PC-3 (cell line): ENCODE measurements at regions not wholly inside any gene's neighbourhood (a gene's known extent, or its start where the extent isn't known, plus 50 kb on each side); places are given as distances from the start of the nearest gene placed in this dataset.
"Not testable (repeated sequence)": the region's sequence is repeated elsewhere in the genome, so short reads cannot be mapped to it uniquely, and the experiment has no call there.

Experiments used
- ATAC-seq: fragments of 200-7000 bp; cut with Tn5 transposase; 2 replicates; pipeline ENCODE4 v1.9.1; 2020; ENCODE audit warnings: mild to moderate bottlenecking, moderate library complexity
- BruUV-seq: library from RNA; stranded (reverse); fragments of 400-500 nt; replicated peaks from 2 replicates; lab custom pipeline; 2021; lab: Mats Ljungman, UMichigan
- CTCF ChIA-PET: fragments of 300-600 bp; sonication (Branson Sonifier 250); formaldehyde crosslinking; loops from one replicate; lab custom pipeline; 2022; ENCODE audit warnings: antibody characterized with exemption; lab: Charles Lee
- POLR2A ChIA-PET: fragments of 300-600 bp; sonication (Branson Sonifier 250); formaldehyde crosslinking; loops from one replicate; lab custom pipeline; 2022; ENCODE audit warnings: antibody characterized with exemption; ENCODE audit not compliant: unreplicated experiment; lab: Charles Lee
- DNase-seq: peaks from one replicate; pipeline ENCODE4 v3.0.0-alpha.2; 2015
- H2AFZ ChIP-seq: fragments of 300-600 bp; sonication (generic); 2 replicates; pipeline ENCODE4 v1.6.0; 2016; ENCODE audit warnings: antibody characterized with exemption, low read length
- H3F3A ChIP-seq: fragments of 300-600 bp; sonication (generic); one replicate; pipeline ENCODE4 v1.6.0; 2017; ENCODE audit warnings: antibody characterized with exemption, low read length, control low read depth, mild to moderate bottlenecking; ENCODE audit not compliant: unreplicated experiment
- H3K27ac ChIP-seq: fragments of 300-600 bp; sonication (generic); 2 replicates; pipeline ENCODE4 v1.5.1; 2016; ENCODE audit warnings: mild to moderate bottlenecking, low read length
- H3K27me3 ChIP-seq: fragments of 300-600 bp; sonication (generic); 2 replicates; pipeline ENCODE4 v1.6.1; 2016; ENCODE audit warnings: low read length, mixed read lengths
- H3K36me3 ChIP-seq: fragments of 300-600 bp; sonication (generic); 2 replicates; pipeline ENCODE4 v1.6.1; 2016; ENCODE audit warnings: low read depth, mixed run types, low read length, mixed read lengths
- H3K4me1 ChIP-seq: fragments of 300-600 bp; sonication (generic); 2 replicates; pipeline ENCODE4 v1.5.1; 2016; ENCODE audit warnings: low read length; ENCODE audit not compliant: insufficient read depth
- H3K4me2 ChIP-seq: fragments of 300-600 bp; sonication (generic); 2 replicates; pipeline ENCODE4 v1.6.0; 2016; ENCODE audit warnings: low read length
- H3K4me3 ChIP-seq: fragments of 300-600 bp; sonication (generic); 2 replicates; pipeline ENCODE4 v1.5.1; 2016; ENCODE audit warnings: mild to moderate bottlenecking, low read length, mixed read lengths
- H3K79me2 ChIP-seq: fragments of 300-600 bp; sonication (generic); 2 replicates; pipeline ENCODE4 v1.6.1; 2017; ENCODE audit warnings: low read length, mixed read lengths
- H3K9ac ChIP-seq: fragments of 300-600 bp; sonication (generic); 2 replicates; pipeline ENCODE4 v1.6.0; 2016; ENCODE audit warnings: mild to moderate bottlenecking, low read length
- H3K9me2 ChIP-seq: fragments of 300-600 bp; sonication (generic); replicated peaks from 2 replicates; pipeline ENCODE4 v1.6.1; 2016; ENCODE audit warnings: mixed run types, low read length, mixed read lengths
- H3K9me3 ChIP-seq: fragments of 300-600 bp; sonication (generic); 2 replicates; pipeline ENCODE4 v1.6.1; 2016; ENCODE audit warnings: low read length, mixed read lengths
- H4K20me1 ChIP-seq: fragments of 300-600 bp; sonication (generic); 2 replicates; pipeline ENCODE4 v1.6.1; 2016; ENCODE audit warnings: low read length, mixed read lengths
- EZH2 ChIP-seq: fragments of 300-600 bp; sonication (generic); IDR thresholded peaks from one replicate; pipeline ENCODE4 v1.6.1; 2017; ENCODE audit warnings: antibody characterized with exemption, mild to moderate bottlenecking, low read length; ENCODE audit not compliant: unreplicated experiment
- EZH2phosphoT487 ChIP-seq: fragments of 300-600 bp; sonication (generic); IDR thresholded peaks from 2 replicates; pipeline ENCODE4 v1.6.1; 2018; ENCODE audit warnings: mild to moderate bottlenecking, antibody characterized with exemption, low read length, borderline replicate concordance
- intact Hi-C: fragments of 100-400 bp; cut with micrococcal nuclease; formaldehyde crosslinking; loops from 2 replicates; pipeline ENCODE4 v1.9.0; 2023
- TF ChIP-seq, protein P1 (sequence below): fragments of 300-600 bp; sonication (generic); conservative IDR thresholded peaks from 2 replicates; pipeline ENCODE4 v1.5.1; 2017; ENCODE audit warnings: antibody characterized with exemption, low read depth, mild to moderate bottlenecking, low read length

DNA sequence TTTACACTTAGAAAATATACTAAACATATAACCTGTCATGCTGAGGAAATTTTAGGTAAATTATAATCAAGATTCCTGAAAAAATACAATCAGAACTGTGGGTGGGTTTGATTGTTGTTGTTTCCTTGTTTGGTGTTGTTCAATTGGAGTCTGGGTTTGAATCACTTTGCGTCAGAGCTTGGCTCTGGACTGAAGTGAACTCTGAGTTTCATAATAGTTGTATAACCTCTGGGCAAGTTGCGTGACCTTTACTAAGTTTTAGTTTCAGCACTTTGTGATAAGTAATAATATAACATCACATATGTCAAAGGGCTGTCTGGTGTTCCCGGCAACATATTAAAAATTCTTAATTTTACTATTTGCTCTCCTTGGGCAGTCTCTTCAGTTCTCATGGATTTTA is 758.1 kb downstream of the RAPGEF2 start:
- H3K27ac ChIP-seq: no peak overlapping the region
- no peaks in the 10 kb centered on the region for H3K4me1 ChIP-seq
- no peaks in the 10 kb centered on the region for H3K27me3 ChIP-seq
- no TSS peak for BruUV-seq
- intact Hi-C loops: no loop called here
- DNase-seq: no peak
- no peaks in the 10 kb centered on the region for H3K9me3 ChIP-seq
- ChIA-PET POLR2A (no interaction called here), CTCF (no interaction called here)
- H2AFZ ChIP-seq: no peak overlapping the region
- no peak for TF ChIP-seq EZH2phosphoT487
- TF ChIP-seq, protein P1, sequence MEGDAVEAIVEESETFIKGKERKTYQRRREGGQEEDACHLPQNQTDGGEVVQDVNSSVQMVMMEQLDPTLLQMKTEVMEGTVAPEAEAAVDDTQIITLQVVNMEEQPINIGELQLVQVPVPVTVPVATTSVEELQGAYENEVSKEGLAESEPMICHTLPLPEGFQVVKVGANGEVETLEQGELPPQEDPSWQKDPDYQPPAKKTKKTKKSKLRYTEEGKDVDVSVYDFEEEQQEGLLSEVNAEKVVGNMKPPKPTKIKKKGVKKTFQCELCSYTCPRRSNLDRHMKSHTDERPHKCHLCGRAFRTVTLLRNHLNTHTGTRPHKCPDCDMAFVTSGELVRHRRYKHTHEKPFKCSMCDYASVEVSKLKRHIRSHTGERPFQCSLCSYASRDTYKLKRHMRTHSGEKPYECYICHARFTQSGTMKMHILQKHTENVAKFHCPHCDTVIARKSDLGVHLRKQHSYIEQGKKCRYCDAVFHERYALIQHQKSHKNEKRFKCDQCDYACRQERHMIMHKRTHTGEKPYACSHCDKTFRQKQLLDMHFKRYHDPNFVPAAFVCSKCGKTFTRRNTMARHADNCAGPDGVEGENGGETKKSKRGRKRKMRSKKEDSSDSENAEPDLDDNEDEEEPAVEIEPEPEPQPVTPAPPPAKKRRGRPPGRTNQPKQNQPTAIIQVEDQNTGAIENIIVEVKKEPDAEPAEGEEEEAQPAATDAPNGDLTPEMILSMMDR: no peak
- TF ChIP-seq EZH2: no peak
- ATAC-seq: no peak
- H3K79me2 ChIP-seq: no peaks in the 10 kb centered on the region
- H3K9ac ChIP-seq: no peak overlapping the region
- H3K9me2 ChIP-seq: no peaks in the 10 kb centered on the region
- H4K20me1 ChIP-seq: no peaks in the 10 kb centered on the region
- no peak overlapping the region for H3K4me3 ChIP-seq
- no peaks in the 10 kb centered on the region for H3K36me3 ChIP-seq
- H3F3A ChIP-seq: no peaks in the 10 kb centered on the region
- no peak overlapping the region for H3K4me2 ChIP-seq

DNA sequence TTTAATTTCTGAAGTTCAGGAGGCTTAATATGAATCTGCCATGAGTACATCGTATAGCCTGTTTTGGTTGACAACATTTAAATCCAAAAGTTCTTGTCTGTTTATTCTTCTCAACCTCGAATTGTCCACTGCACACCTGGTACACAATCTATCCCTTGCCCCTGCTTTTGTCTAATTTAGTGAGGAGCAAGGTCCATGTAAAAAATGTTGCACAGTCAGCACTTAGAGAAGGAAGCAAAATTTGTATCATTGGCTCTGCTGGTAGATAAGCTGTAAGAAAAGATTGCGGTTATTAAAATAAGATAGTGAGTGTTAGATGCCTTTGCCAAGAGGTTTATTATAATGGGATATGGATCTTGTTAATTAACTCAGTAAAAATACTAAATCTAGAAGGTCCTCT is 761.5 kb downstream of the RAPGEF2 start:
- H3K4me1 ChIP-seq: no peaks in the 10 kb centered on the region
- intact Hi-C loops: no loop called here
- no peak for TF ChIP-seq EZH2phosphoT487
- no peak overlapping the region for H3K4me2 ChIP-seq
- POLR2A ChIA-PET: no interaction called here
- no peaks in the 10 kb centered on the region for H3K27me3 ChIP-seq
- no peak overlapping the region for H3K4me3 ChIP-seq
- DNase-seq (no peak), ATAC-seq (no peak)
- CTCF ChIA-PET: no interaction called here
- no peaks in the 10 kb centered on the region for H4K20me1 ChIP-seq
- no peak overlapping the region for H3K27ac ChIP-seq
- BruUV-seq: no TSS peak
- H3K9ac ChIP-seq: no peak overlapping the region
- no peak overlapping the region for H2AFZ ChIP-seq
- no peaks in the 10 kb centered on the region for H3F3A ChIP-seq
- no peaks in the 10 kb centered on the region for H3K9me3 ChIP-seq
- H3K9me2 ChIP-seq: no peaks in the 10 kb centered on the region
- no peaks in the 10 kb centered on the region for H3K36me3 ChIP-seq
- no peaks in the 10 kb centered on the region for H3K79me2 ChIP-seq

DNA sequence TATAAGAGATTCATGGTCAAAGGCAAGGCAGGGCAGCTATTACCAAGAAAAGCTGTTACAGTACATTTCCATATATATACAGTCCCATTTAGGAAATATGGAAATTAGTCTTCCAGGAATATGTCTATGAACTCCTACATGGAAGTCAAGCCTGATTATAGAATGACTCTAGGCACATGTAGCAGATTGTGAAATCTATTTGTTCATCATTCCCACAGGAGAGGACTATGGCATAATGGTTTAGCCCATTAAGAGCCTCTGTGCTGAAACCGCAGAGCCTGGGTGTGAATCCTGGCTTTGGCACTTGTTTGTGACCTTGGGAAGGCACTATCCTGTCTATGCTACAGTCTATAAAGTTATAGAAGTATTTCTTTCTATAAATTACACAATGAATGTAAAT is 764.8 kb downstream of the RAPGEF2 start:
- intact Hi-C loops: no loop called here
- Histone ChIP-seq H3K27me3 (no peaks in the 10 kb centered on the region), H3K4me3 (no peak overlapping the region), H3K27ac (no peak overlapping the region), H3F3A (no peaks in the 10 kb centered on the region), H3K36me3 (no peaks in the 10 kb centered on the region), H2AFZ (no peak overlapping the region), H4K20me1 (no peaks in the 10 kb centered on the region), H3K9ac (no peak overlapping the region), H3K79me2 (no peaks in the 10 kb centered on the region), H3K9me3 (no peaks in the 10 kb centered on the region), H3K4me1 (no peaks in the 10 kb centered on the region), H3K9me2 (no peaks in the 10 kb centered on the region), H3K4me2 (no peak overlapping the region)
- ChIA-PET CTCF (no interaction called here), POLR2A (no interaction called here)
- ATAC-seq (no peak), DNase-seq (no peak)
- TF ChIP-seq, protein P1: no peak
- TF ChIP-seq EZH2: no peak
- no peak for TF ChIP-seq EZH2phosphoT487
- no TSS peak for BruUV-seq

DNA sequence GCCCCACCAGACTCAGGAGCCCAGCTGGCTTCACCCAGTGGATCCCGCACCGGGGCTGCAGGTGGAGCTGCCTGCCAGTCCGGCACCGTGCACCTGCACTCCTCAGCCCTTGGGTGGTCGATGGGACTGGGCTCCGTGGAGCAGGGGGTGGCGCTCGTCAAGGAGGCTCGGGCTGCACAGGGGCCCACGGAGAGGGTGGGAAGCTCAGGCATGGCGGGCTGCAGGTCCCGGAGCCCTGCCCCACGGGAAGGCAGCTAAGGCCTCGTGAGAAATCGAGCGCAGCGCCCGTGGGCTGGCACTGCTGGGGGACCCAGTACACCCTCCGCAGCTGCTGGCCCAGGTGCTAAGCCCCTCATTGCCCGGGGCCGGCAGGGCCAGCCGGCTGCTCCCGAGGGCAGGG is 766.1 kb downstream of the RAPGEF2 start:
- H2AFZ ChIP-seq, ATAC-seq, DNase-seq, H3K4me3 ChIP-seq, H3K9me3 ChIP-seq, H3K36me3 ChIP-seq, H3K27me3 ChIP-seq, H3K4me2 ChIP-seq, BruUV-seq, POLR2A ChIA-PET, H3F3A ChIP-seq, H3K9me2 ChIP-seq, CTCF ChIA-PET, H4K20me1 ChIP-seq, H3K9ac ChIP-seq, H3K79me2 ChIP-seq, H3K27ac ChIP-seq, H3K4me1 ChIP-seq, intact Hi-C loops: not testable (repeated sequence)
